Stomach (tissue), 8 donors: ENCODE measurements at regions not wholly inside any gene's neighbourhood (a gene's known extent, or its start where the extent isn't known, plus 50 kb on each side); places are given as distances from the start of the nearest gene placed in this dataset.

Experiments used
- DNase-seq, 2 donors: peaks; one replicate each; pipeline versions ENCODE4 v3.0.0 to v3.0.0-alpha.2; 2013 to 2019
- H3K27ac ChIP-seq, 5 donors: fragments of 200-600 bp in 4 of 5; sonication (generic) in 4 of 5; one replicate each; pipeline ENCODE4 v1.5.1; 2013 to 2019; ENCODE audit warnings: mild to moderate bottlenecking in 1 of 5, moderate library complexity in 1 of 5
- H3K27me3 ChIP-seq, 3 donors: fragments of 200-600 bp; sonication (generic); one replicate each; pipeline ENCODE4 v1.5.1; 2017 to 2019; ENCODE audit warnings: mixed run types in 1 of 3
- H3K36me3 ChIP-seq, 4 donors: fragments of 200-600 bp; sonication (generic); 1 replicate in 3 of 4; 2 replicates in 1 of 4; pipeline ENCODE4 v1.5.1; 2016 to 2019
- H3K4me1 ChIP-seq, 4 donors: fragments of 200-600 bp; sonication (generic); one replicate each; pipeline ENCODE4 v1.5.1; 2016 to 2019
- H3K4me3 ChIP-seq, 4 donors: fragments of 200-600 bp; sonication (generic) in 3 of 4; one replicate each; pipeline ENCODE4 v1.5.1; 2016 to 2019; ENCODE audit warnings: mild to moderate bottlenecking in 1 of 4
- H3K9me3 ChIP-seq, 4 donors: fragments of 200-600 bp; sonication (generic); one replicate each; pipeline ENCODE4 v1.5.1; 2016 to 2019
- CTCF ChIP-seq, 7 experiments: fragments of 450-650 bp in 4 of 7; fragments of 200-600 bp in 3 of 7; sonication (generic) in 3 of 7; IDR thresholded peaks; one replicate each; pipeline ENCODE4 v1.5.1; 2016 to 2019; ENCODE audit warnings: antibody characterized with exemption in 7 of 7, control low read depth in 2 of 7, mild to moderate bottlenecking in 1 of 7
- EP300 ChIP-seq: sonication (generic); formaldehyde crosslinking; IDR thresholded peaks from one replicate; pipeline ENCODE4 v1.6.1; 2017; ENCODE audit warnings: antibody characterized with exemption
- POLR2A ChIP-seq, 4 donors: fragments of 450-650 bp; IDR thresholded peaks; one replicate each; pipeline ENCODE4 v1.6.1; 2016; ENCODE audit warnings: antibody characterized with exemption in 4 of 4, control low read depth in 2 of 4, mild to moderate bottlenecking in 1 of 4, moderate library complexity in 1 of 4
- POLR2AphosphoS5 ChIP-seq, 3 donors: sonication (generic); formaldehyde crosslinking; IDR thresholded peaks; one replicate each; pipeline ENCODE4 v1.6.1; 2016; ENCODE audit warnings: antibody characterized with exemption in 3 of 3
- WGBS, 5 donors: extraction: QIAGEN DNeasy Blood & Tissue Kit in 3 of 5; methylation state at CpG; one replicate each; pipeline versions ENCODE4 v1.1.5 to v1.1.7; 2013 to 2018; 5-methylcytosine and 5-hydroxymethylcytosine counted together
- intact Hi-C: fragments of 100-400 bp; cut with DNase I; formaldehyde crosslinking; loops from one replicate; pipeline ENCODE4 v1.15.1; 2023; ENCODE audit warnings: low total_unique reads
- donor health status: healthy with polysubstance abuse.
- donor health status: Bipolar disorder and iron deficiency.
- donor health status: healthy.

DNA sequence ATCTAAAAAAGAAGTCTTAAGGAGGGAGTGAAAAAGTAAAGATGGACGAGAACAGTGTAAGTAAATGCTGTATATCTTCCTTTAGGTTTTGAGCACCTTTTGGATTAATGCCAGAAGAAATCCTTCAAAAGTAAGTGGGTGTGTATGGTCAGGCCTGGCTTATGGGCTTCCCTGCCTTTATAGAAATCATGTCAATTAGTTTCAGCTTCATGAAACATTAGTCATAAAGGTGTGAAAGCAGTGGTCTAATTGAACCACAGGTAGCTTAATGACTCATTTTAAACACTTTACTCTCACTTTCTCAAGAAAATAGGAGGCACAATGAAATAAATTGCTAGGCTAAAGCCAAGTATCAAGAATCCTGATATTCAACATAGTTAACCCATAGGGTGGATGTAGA, 467.4 kb upstream of the DPPA4 start:
- TF ChIP-seq EP300 (no peak), CTCF (IDR thresholded peaks at IDR 0.05) (no peak), POLR2AphosphoS5 (IDR thresholded peaks at IDR 0.05) (no peak), POLR2A (IDR thresholded peaks at IDR 0.05) (no peak)
- no peak for DNase-seq
- WGBS, 5 donors = 78 to 90% (median 86%) methylated on average over 1 of the region's 1 CpG
- H3K9me3 ChIP-seq = no peaks in the 10 kb centered on the region
- no peaks in the 10 kb centered on the region for H3K4me1 ChIP-seq
- no peaks in the 10 kb centered on the region for H3K27me3 ChIP-seq
- no peak overlapping the region for H3K27ac ChIP-seq
- no peak overlapping the region for H3K4me3 ChIP-seq
- intact Hi-C loops = no loop called here
- no peaks in the 10 kb centered on the region for H3K36me3 ChIP-seq

- peak in 1 of 2 donors; percentile 50 for DNase-seq
- H3K36me3 ChIP-seq = no peaks in the 10 kb centered on the region
- H3K9me3 ChIP-seq = no peaks in the 10 kb centered on the region
- intact Hi-C loops = no loop called here
- H3K27ac ChIP-seq = peak overlapping the region in 3 of 5 donors; percentile 15 to 51 (median 47)
- H3K27me3 ChIP-seq = no peaks in the 10 kb centered on the region
- TF ChIP-seq CTCF (IDR thresholded peaks at IDR 0.05) (no peak), POLR2AphosphoS5 (IDR thresholded peaks at IDR 0.05) (peak in 1 of 3 donors; percentile 14)
- no peak overlapping the region for H3K4me3 ChIP-seq
- 50 to 59% (median 57%) methylated on average over 4 of the region's 4 CpGs for WGBS, 5 donors
- no peaks in the 10 kb centered on the region for H3K4me1 ChIP-seq
These were observed 469.6 kb upstream of the DPPA4 start for GRCh38 chr3:109806929-109807328.

DNA sequence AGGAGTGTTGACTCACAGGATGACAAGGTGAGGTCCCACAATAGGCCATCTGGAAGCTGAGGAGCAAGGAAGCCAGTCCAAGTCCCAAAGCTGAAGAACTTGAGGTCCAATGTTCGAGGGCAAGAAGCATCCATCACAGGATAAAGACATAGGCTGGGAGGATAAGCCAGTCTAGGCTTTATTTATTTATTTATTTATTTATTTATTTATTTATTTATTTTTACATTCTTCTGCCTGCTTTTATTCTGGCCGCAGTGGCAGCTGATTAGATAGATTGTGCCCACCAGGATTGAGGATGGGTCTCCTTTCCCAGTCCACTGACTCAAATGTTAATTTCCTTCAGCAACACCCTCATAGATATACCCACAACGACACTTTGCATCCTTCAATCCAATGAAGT, 472.2 kb upstream of the DPPA4 start:
- no peak for DNase-seq
- Histone ChIP-seq H3K9me3 (no peaks in the 10 kb centered on the region), H3K4me1 (no peaks in the 10 kb centered on the region), H3K27ac (no peak overlapping the region), H3K27me3 (no peaks in the 10 kb centered on the region), H3K36me3 (no peaks in the 10 kb centered on the region), H3K4me3 (no peak overlapping the region)
- intact Hi-C loops = no loop called here
- TF ChIP-seq EP300 = no peak
- no peak for TF ChIP-seq POLR2A (IDR thresholded peaks at IDR 0.05)
- TF ChIP-seq POLR2AphosphoS5 (IDR thresholded peaks at IDR 0.05) = no peak
- TF ChIP-seq CTCF (IDR thresholded peaks at IDR 0.05) = no peak
- 90 to 98% (median 91%) methylated on average over 3 of the region's 3 CpGs for WGBS, 5 donors

DNA sequence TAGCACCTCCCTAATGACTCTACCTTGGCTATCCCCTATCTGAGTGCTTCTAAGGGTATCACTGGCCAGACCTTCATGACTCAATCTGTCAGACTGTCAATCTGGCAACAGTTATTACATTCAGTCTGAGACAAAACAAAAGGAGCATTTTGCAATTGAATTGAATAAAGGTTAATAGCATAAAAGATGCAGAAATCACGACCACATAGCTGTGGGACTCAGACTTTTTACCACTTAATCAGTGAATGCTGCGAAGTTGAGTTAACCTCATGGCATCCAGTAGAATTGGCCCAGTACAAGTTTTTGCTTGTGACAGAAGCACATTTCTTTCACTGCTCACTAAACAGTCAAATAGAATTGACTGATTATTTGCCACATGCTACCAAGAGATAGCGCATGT, 480.7 kb upstream of the DPPA4 start:
- DNase-seq = no peak
- Histone ChIP-seq H3K4me1 (no peaks in the 10 kb centered on the region), H3K36me3 (no peaks in the 10 kb centered on the region), H3K4me3 (no peak overlapping the region), H3K27me3 (no peaks in the 10 kb centered on the region), H3K9me3 (no peaks in the 10 kb centered on the region), H3K27ac (no peak overlapping the region)
- WGBS, 5 donors = 36 to 92% (median 47%) methylated on average over 3 of the region's 3 CpGs
- intact Hi-C loops = no loop called here
- TF ChIP-seq POLR2A (IDR thresholded peaks at IDR 0.05) = no peak
- no peak for TF ChIP-seq CTCF (IDR thresholded peaks at IDR 0.05)
- no peak for TF ChIP-seq EP300
- TF ChIP-seq POLR2AphosphoS5 (IDR thresholded peaks at IDR 0.05) = no peak
